Activated naive CD8-positive, alpha-beta T cell treated with anti-CD3 and anti-CD28 coated beads, Interleukin-2, amount 10 ng/mL, durations not matched to agents 7 days and 5 days (primary cell): ENCODE measurements at regions not wholly inside any gene's neighbourhood (a gene's known extent, or its start where the extent isn't known, plus 50 kb on each side); places are given as distances from the start of the nearest gene placed in this dataset.

ENCODE experiments used
- ATAC-seq: fragments of 150-1000 bp; cut with Tn5 transposase; one replicate; pipeline ENCODE4 v1.10.0; 2021; ENCODE audit warnings: low read depth, moderate library complexity
- POLR2A ChIA-PET: fragments of 350-600 bp; sonication (Branson Sonifier 250); formaldehyde crosslinking; loops from one replicate; lab custom pipeline; 2021; ENCODE audit warnings: antibody characterized with exemption; lab: Charles Lee
- DNase-seq: peaks from one replicate; pipeline ENCODE4 v3.0.0; 2021
- H3K27ac Mint-ChIP-seq: one replicate; pipeline ENCODE4 v1.8.0; 2022; ENCODE audit warnings: mild to moderate bottlenecking, mixed read lengths
- H3K27me3 Mint-ChIP-seq: one replicate; pipeline ENCODE4 v1.8.0; 2022; ENCODE audit warnings: mild to moderate bottlenecking, moderate library complexity, mixed read lengths
- H3K36me3 Mint-ChIP-seq: one replicate; pipeline ENCODE4 v1.8.0; 2021; ENCODE audit warnings: mild to moderate bottlenecking, mixed read lengths
- H3K4me1 Mint-ChIP-seq: one replicate; pipeline ENCODE4 v1.8.0; 2021; ENCODE audit warnings: mixed read lengths
- H3K4me3 Mint-ChIP-seq: one replicate; pipeline ENCODE4 v1.8.0; 2022; ENCODE audit warnings: mild to moderate bottlenecking, moderate library complexity, mixed read lengths
- H3K9me3 Mint-ChIP-seq: one replicate; pipeline ENCODE4 v1.8.0; 2021; ENCODE audit warnings: mixed read lengths

GRCh38 chr9:107983762-107984161 is 494.2 kb upstream of the KLF4 start:
- H3K36me3 Mint-ChIP-seq, result no peaks in the 10 kb centered on the region
- H3K4me3 Mint-ChIP-seq, result no peak overlapping the region
- no peaks in the 10 kb centered on the region for H3K27me3 Mint-ChIP-seq
- H3K9me3 Mint-ChIP-seq, result no peaks in the 10 kb centered on the region
- DNase-seq (no peak), ATAC-seq (no peak)
- POLR2A ChIA-PET, result no interaction called here
- no peaks in the 10 kb centered on the region for H3K4me1 Mint-ChIP-seq
- H3K27ac Mint-ChIP-seq, result no peak overlapping the region

GRCh38 chr9:107983181-107983603 is 493.6 kb upstream of the KLF4 start:
- Mint-ChIP-seq H3K36me3 (no peaks in the 10 kb centered on the region), H3K4me1 (no peaks in the 10 kb centered on the region), H3K4me3 (no peak overlapping the region), H3K27me3 (no peaks in the 10 kb centered on the region), H3K9me3 (no peaks in the 10 kb centered on the region), H3K27ac (no peak overlapping the region)
- POLR2A ChIA-PET, result no interaction called here
- ATAC-seq (no peak), DNase-seq (no peak)

GRCh38 chr9:107982745-107983144 is 493.2 kb upstream of the KLF4 start:
- ATAC-seq, result no peak
- Mint-ChIP-seq H3K4me1 (no peaks in the 10 kb centered on the region), H3K27ac (no peak overlapping the region), H3K36me3 (no peaks in the 10 kb centered on the region), H3K27me3 (no peaks in the 10 kb centered on the region), H3K9me3 (no peaks in the 10 kb centered on the region), H3K4me3 (no peak overlapping the region)
- POLR2A ChIA-PET, result no interaction called here
- no peak for DNase-seq

GRCh38 chr9:107982001-107982400 is 492.4 kb upstream of the KLF4 start:
- ATAC-seq, result no peak
- no peak overlapping the region for H3K27ac Mint-ChIP-seq

GRCh38 chr9:107980984-107981383 is 491.4 kb upstream of the KLF4 start:
- POLR2A ChIA-PET, result no interaction called here
- H3K9me3 Mint-ChIP-seq, result no peaks in the 10 kb centered on the region
- H3K4me1 Mint-ChIP-seq, result no peaks in the 10 kb centered on the region
- no peaks in the 10 kb centered on the region for H3K27me3 Mint-ChIP-seq
- no peak overlapping the region for H3K4me3 Mint-ChIP-seq
- H3K36me3 Mint-ChIP-seq, result no peaks in the 10 kb centered on the region
- H3K27ac Mint-ChIP-seq, result no peak overlapping the region
- ATAC-seq (no peak), DNase-seq (no peak)

More at GRCh38 chr9:107982001-107982400, 492.4 kb upstream of the KLF4 start:
- H3K9me3 Mint-ChIP-seq, result no peaks in the 10 kb centered on the region
- POLR2A ChIA-PET, result no interaction called here
- no peaks in the 10 kb centered on the region for H3K4me1 Mint-ChIP-seq
- H3K27me3 Mint-ChIP-seq, result no peaks in the 10 kb centered on the region
- H3K4me3 Mint-ChIP-seq, result no peak overlapping the region
- no peak for DNase-seq
- H3K36me3 Mint-ChIP-seq, result no peaks in the 10 kb centered on the region

GRCh38 chr9:107976767-107977166 is 487.2 kb upstream of the KLF4 start:
- no peaks in the 10 kb centered on the region for H3K4me1 Mint-ChIP-seq
- H3K36me3 Mint-ChIP-seq, result no peaks in the 10 kb centered on the region
- DNase-seq (no peak), ATAC-seq (no peak)
- H3K9me3 Mint-ChIP-seq, result no peaks in the 10 kb centered on the region
- no peak overlapping the region for H3K27ac Mint-ChIP-seq
- no peak overlapping the region for H3K4me3 Mint-ChIP-seq
- H3K27me3 Mint-ChIP-seq, result no peaks in the 10 kb centered on the region
- POLR2A ChIA-PET, result no interaction called here

GRCh38 chr9:107975426-107976010 is 485.9 kb upstream of the KLF4 start:
- H3K4me3 Mint-ChIP-seq, result no peak overlapping the region
- POLR2A ChIA-PET, result no interaction called here
- no peak for DNase-seq
- ATAC-seq, result no peak
- H3K4me1 Mint-ChIP-seq, result no peaks in the 10 kb centered on the region
- H3K27ac Mint-ChIP-seq, result no peak overlapping the region
- no peaks in the 10 kb centered on the region for H3K27me3 Mint-ChIP-seq
- no peaks in the 10 kb centered on the region for H3K9me3 Mint-ChIP-seq
- no peaks in the 10 kb centered on the region for H3K36me3 Mint-ChIP-seq

GRCh38 chr9:107973451-107973850 is 483.9 kb upstream of the KLF4 start:
- POLR2A ChIA-PET, result no interaction called here
- Mint-ChIP-seq H3K27ac (no peak overlapping the region), H3K36me3 (no peaks in the 10 kb centered on the region), H3K4me1 (no peaks in the 10 kb centered on the region), H3K27me3 (no peaks in the 10 kb centered on the region), H3K9me3 (no peaks in the 10 kb centered on the region), H3K4me3 (no peak overlapping the region)
- ATAC-seq, result no peak
- DNase-seq, result no peak

GRCh38 chr9:107972346-107972745 is 482.8 kb upstream of the KLF4 start:
- Mint-ChIP-seq H3K36me3 (no peaks in the 10 kb centered on the region), H3K4me3 (no peak overlapping the region), H3K9me3 (peaks cover 1% of the 10 kb centered on the region), H3K4me1 (no peaks in the 10 kb centered on the region), H3K27ac (no peak overlapping the region), H3K27me3 (no peaks in the 10 kb centered on the region)
- DNase-seq (no peak), ATAC-seq (no peak)
- POLR2A ChIA-PET, result no interaction called here

- POLR2A ChIA-PET, result no interaction called here
- H3K4me1 Mint-ChIP-seq, result no peaks in the 10 kb centered on the region
- H3K36me3 Mint-ChIP-seq, result no peaks in the 10 kb centered on the region
- DNase-seq (no peak), ATAC-seq (no peak)
- no peaks in the 10 kb centered on the region for H3K27me3 Mint-ChIP-seq
- H3K9me3 Mint-ChIP-seq, result peaks cover 2% of the 10 kb centered on the region
- no peak overlapping the region for H3K27ac Mint-ChIP-seq
- H3K4me3 Mint-ChIP-seq, result no peak overlapping the region
These were observed 481.7 kb upstream of the KLF4 start for GRCh38 chr9:107971241-107971640.

- POLR2A ChIA-PET, result no interaction called here
- H3K36me3 Mint-ChIP-seq, result no peaks in the 10 kb centered on the region
These were observed 481.2 kb upstream of the KLF4 start for GRCh38 chr9:107970726-107971125.

GRCh38 chr9:107969727-107970126 is 480.2 kb upstream of the KLF4 start:
- H3K27me3 Mint-ChIP-seq, result no peaks in the 10 kb centered on the region
- H3K4me3 Mint-ChIP-seq, result no peak overlapping the region
- no peak overlapping the region for H3K27ac Mint-ChIP-seq
- DNase-seq (no peak), ATAC-seq (no peak)
- no peaks in the 10 kb centered on the region for H3K4me1 Mint-ChIP-seq
- peaks cover 2% of the 10 kb centered on the region for H3K9me3 Mint-ChIP-seq
- POLR2A ChIA-PET, result no interaction called here
- H3K36me3 Mint-ChIP-seq, result no peaks in the 10 kb centered on the region

More at GRCh38 chr9:107970726-107971125, 481.2 kb upstream of the KLF4 start:
- DNase-seq, result no peak
- no peak for ATAC-seq
- no peaks in the 10 kb centered on the region for H3K27me3 Mint-ChIP-seq
- H3K9me3 Mint-ChIP-seq, result peaks cover 2% of the 10 kb centered on the region
- no peak overlapping the region for H3K27ac Mint-ChIP-seq
- H3K4me3 Mint-ChIP-seq, result no peak overlapping the region
- H3K4me1 Mint-ChIP-seq, result no peaks in the 10 kb centered on the region

GRCh38 chr9:107969141-107969540 is 479.6 kb upstream of the KLF4 start:
- no peak for DNase-seq
- ATAC-seq, result no peak
- POLR2A ChIA-PET, result no interaction called here
- no peaks in the 10 kb centered on the region for H3K36me3 Mint-ChIP-seq
- peaks cover 2% of the 10 kb centered on the region for H3K9me3 Mint-ChIP-seq
- no peaks in the 10 kb centered on the region for H3K27me3 Mint-ChIP-seq
- H3K27ac Mint-ChIP-seq, result no peak overlapping the region
- no peak overlapping the region for H3K4me3 Mint-ChIP-seq
- no peaks in the 10 kb centered on the region for H3K4me1 Mint-ChIP-seq

GRCh38 chr9:107963246-107963645 is 473.7 kb upstream of the KLF4 start:
- H3K27ac Mint-ChIP-seq, result no peak overlapping the region
- no peaks in the 10 kb centered on the region for H3K27me3 Mint-ChIP-seq
- no peak overlapping the region for H3K4me3 Mint-ChIP-seq
- peaks cover 5% of the 10 kb centered on the region for H3K9me3 Mint-ChIP-seq
- DNase-seq (no peak), ATAC-seq (no peak)
- H3K4me1 Mint-ChIP-seq, result no peaks in the 10 kb centered on the region
- POLR2A ChIA-PET, result no interaction called here
- H3K36me3 Mint-ChIP-seq, result no peaks in the 10 kb centered on the region

- POLR2A ChIA-PET, result no interaction called here
- Mint-ChIP-seq H3K4me1 (no peaks in the 10 kb centered on the region), H3K36me3 (no peaks in the 10 kb centered on the region)
These were observed 471.3 kb upstream of the KLF4 start for GRCh38 chr9:107960916-107961315.

More at GRCh38 chr9:107960916-107961315, 471.3 kb upstream of the KLF4 start:
- ATAC-seq (no peak), DNase-seq (no peak)
- no peak overlapping the region for H3K4me3 Mint-ChIP-seq
- H3K27ac Mint-ChIP-seq, result no peak overlapping the region
- peaks cover 2% of the 10 kb centered on the region for H3K9me3 Mint-ChIP-seq
- H3K27me3 Mint-ChIP-seq, result no peaks in the 10 kb centered on the region
